Breast epithelium (tissue), 3 donors: ENCODE measurements at regions not wholly inside any gene's neighbourhood (a gene's known extent, or its start where the extent isn't known, plus 50 kb on each side); places are given as distances from the start of the nearest gene placed in this dataset.

Source experiments
- POLR2A ChIP-seq: fragments of 450-650 bp; IDR thresholded peaks from one replicate; pipeline ENCODE4 v1.6.1; 2016; ENCODE audit warnings: antibody characterized with exemption, mild to moderate bottlenecking, moderate library complexity
- POLR2AphosphoS5 ChIP-seq, 3 donors: sonication (generic); formaldehyde crosslinking; IDR thresholded peaks; one replicate each; pipeline ENCODE4 v1.6.1; 2017; ENCODE audit warnings: antibody characterized with exemption in 3 of 3
- TF ChIP-seq, protein P1 (sequence below), 3 donors: fragments of 450-650 bp; IDR thresholded peaks; one replicate each; pipeline ENCODE4 v1.5.1; 2016 to 2017; ENCODE audit warnings: antibody characterized with exemption in 3 of 3, mild to moderate bottlenecking in 3 of 3, moderate library complexity in 3 of 3

DNA sequence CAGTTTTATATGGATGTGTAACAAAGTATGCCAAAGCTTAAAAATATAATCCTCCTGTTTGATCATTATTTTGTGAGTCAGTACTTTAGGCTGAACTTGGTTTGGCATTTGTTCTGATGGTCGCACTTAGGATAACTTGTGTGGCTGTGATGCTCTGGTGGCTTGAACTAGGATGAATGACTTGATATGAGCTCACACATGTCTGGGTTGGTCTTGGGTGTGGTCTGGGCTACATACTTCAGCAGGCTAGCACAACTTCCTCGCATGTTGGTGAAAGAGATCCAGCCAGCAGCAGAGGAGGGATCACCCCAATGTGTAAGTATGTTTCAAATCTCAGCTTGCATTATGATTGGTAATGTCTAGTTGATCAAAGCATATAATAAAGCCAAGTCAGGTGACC is 969.1 kb upstream of the PCDH9 start:
- TF ChIP-seq, protein P1, sequence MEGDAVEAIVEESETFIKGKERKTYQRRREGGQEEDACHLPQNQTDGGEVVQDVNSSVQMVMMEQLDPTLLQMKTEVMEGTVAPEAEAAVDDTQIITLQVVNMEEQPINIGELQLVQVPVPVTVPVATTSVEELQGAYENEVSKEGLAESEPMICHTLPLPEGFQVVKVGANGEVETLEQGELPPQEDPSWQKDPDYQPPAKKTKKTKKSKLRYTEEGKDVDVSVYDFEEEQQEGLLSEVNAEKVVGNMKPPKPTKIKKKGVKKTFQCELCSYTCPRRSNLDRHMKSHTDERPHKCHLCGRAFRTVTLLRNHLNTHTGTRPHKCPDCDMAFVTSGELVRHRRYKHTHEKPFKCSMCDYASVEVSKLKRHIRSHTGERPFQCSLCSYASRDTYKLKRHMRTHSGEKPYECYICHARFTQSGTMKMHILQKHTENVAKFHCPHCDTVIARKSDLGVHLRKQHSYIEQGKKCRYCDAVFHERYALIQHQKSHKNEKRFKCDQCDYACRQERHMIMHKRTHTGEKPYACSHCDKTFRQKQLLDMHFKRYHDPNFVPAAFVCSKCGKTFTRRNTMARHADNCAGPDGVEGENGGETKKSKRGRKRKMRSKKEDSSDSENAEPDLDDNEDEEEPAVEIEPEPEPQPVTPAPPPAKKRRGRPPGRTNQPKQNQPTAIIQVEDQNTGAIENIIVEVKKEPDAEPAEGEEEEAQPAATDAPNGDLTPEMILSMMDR (IDR thresholded peaks at IDR 0.05): no peak
- TF ChIP-seq POLR2A: no peak
- TF ChIP-seq POLR2AphosphoS5 (IDR thresholded peaks at IDR 0.05): no peak
